ENCODE measurements at regions not wholly inside any gene's neighbourhood (a gene's known extent, or its start where the extent isn't known, plus 50 kb on each side); places are given as distances from the start of the nearest gene placed in this dataset.

DNA sequence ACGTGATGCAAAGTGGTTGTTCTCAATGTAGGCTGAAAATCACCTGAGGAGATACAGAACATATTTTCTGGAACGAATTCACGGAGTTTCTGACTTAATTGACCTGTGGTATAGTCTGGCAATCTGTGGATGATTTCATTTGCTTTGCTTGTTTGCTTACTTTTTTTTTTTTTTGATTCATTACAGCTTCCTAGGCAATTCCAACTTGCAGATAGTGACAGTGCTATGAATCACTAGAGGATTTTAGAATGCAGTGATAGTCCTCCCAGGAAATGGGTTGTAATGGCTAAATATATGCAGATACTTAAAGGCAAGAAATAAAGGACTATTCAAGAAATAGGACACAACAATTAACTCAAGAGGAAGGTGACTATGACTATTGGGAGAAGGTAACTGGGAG is 1378.1 kb upstream of the PRMT6 start:
- TF ChIP-seq CTCF (IDR thresholded peaks at IDR 0.05; ENCODE audit: poor library complexity) (no peak), EZH2 (IDR thresholded peaks at IDR 0.05; ENCODE audit: borderline replicate concordance) (no peak)
